Epithelial cell of prostate (primary cell): ENCODE measurements at regions not wholly inside any gene's neighbourhood (a gene's known extent, or its start where the extent isn't known, plus 50 kb on each side); places are given as distances from the start of the nearest gene placed in this dataset.
"Not testable (repeated sequence)": the region's sequence is repeated elsewhere in the genome, so short reads cannot be mapped to it uniquely, and the experiment has no call there.

ENCODE experiments used
- DNase-seq: peaks from one replicate; pipeline ENCODE4 v3.0.0-alpha.2; 2011; ENCODE audit warnings: low read depth, low spot score
- H3K27ac ChIP-seq: fragments of 450-650 bp; 2 replicates; pipeline ENCODE4 v1.5.1; 2017; ENCODE audit warnings: mild to moderate bottlenecking

- no peak for DNase-seq
- H3K27ac ChIP-seq, result no peak overlapping the region
Measured at GRCh38 chr3:135538123-135538522, 427.4 kb upstream of the PPP2R3A start.

- H3K27ac ChIP-seq, result no peak overlapping the region
- no peak for DNase-seq
Measured at GRCh38 chr3:135539351-135539750, 426.2 kb upstream of the PPP2R3A start.

DNA sequence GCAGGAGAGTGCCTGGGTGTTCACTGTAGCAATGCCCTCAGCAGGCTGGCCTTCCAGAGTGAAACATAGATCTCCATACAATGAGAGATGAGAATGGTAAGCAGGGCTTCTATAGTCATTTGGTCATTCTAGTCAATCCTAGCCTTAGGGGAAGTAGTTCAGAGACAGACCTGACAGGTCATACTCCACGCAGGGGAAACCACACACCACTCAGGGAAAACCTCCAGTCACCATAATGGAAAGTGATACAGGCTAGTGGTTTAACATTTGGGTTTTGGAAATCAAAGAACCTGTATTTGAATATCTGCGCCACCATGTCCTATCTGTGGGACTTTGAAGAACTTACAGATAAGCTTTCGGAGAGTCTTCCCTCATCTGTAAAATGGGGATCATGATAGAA lies 425.7 kb upstream of the PPP2R3A start:
- H3K27ac ChIP-seq, result no peak overlapping the region
- DNase-seq, result no peak

DNA sequence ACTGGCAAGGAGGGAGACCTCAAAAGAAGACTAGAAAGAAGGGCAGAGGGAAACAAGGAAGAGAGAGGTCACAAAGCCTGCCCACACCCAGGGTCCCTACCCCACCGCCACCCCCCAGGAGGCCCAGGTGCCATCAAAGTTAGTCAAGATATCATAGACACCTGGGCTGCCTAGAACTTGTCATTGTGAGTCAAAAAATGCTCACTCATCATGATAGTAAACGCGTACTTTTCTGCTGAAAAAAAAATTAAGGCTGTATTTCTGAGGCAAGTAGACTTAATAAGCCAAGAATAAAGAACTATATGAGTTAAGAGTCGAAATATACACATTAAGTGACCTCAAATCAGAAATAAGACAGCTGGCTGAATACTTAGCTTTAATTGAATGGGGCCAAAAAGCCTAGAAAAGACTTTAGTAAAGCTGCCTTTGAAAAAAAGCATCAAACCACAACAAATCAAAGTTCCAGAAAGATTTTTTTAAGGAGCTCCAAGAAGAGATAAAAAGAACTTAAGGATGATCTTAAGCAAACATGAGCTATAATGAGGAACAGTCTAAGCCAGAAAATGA lies 415.5 kb upstream of the PPP2R3A start:
- no peak for DNase-seq
- H3K27ac ChIP-seq, result no peak overlapping the region

DNA sequence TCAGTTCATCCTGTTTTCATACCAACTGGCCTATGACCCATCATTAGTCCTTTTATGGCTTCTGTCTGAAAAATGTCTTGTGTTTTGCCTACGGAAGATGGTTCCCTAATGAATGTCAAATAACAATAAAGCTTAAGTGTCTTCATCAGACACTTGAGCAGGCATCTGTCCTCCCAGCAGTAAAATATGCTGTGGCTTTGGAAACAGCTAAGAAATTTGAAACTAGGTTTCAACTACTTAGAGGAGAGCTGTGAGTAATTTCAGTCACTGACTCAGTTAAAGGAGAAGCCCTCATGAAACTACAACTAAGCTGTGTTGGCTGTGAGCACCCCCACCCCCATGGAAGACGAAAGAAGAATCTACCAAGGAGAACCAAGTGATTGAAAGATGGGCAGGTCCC lies 409.4 kb upstream of the PPP2R3A start:
- DNase-seq, result no peak
- no peak overlapping the region for H3K27ac ChIP-seq

DNA sequence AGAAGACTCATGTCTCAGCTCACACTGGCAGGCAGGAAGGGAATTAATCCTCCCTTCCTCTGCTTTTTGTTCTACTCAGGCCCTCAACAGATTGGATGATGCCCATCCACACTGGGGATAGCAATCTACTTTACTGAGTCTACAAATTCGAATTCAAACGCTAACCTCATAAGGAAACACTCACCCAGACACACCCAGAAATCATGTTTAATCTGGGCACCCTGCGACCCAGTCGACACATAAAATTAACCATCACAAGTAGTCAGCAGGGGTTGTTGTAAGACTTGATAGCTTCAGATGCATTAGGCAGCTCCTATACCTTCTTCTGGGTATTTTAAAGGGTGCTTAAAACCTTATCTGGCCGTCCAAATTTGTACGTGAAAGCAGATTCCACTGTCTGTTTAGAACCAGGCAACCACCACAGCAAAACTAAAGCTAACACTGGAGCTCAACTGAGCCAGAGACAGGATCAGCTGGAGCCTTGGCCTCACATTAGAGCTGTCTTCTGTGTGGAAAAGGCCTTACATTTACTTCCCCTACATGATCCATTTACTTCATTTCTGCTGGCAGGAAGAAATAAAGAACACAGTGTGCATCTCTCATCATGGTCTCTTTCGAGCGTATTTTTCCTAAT lies 407.3 kb upstream of the PPP2R3A start:
- no peak for DNase-seq
- no peak overlapping the region for H3K27ac ChIP-seq

DNA sequence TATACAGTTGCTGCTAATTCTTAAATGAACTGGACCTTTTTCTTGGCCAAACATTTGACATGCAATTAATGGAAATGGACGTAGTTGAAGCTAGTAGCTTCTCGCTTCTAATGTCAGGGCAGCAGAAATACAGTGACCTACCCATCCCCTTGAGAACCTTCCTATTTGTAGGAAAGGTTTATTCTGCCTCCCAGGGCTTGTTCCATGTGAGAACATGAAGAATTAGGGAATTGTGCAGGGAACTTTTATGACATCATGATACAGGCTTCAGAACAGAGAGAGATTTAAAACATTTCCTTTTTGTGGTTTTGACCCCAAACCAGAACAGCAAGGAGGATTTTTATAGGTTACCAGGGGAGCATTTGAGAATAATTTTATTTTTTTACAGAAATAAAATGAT lies 406.6 kb upstream of the PPP2R3A start:
- H3K27ac ChIP-seq, result no peak overlapping the region
- DNase-seq, result no peak

DNA sequence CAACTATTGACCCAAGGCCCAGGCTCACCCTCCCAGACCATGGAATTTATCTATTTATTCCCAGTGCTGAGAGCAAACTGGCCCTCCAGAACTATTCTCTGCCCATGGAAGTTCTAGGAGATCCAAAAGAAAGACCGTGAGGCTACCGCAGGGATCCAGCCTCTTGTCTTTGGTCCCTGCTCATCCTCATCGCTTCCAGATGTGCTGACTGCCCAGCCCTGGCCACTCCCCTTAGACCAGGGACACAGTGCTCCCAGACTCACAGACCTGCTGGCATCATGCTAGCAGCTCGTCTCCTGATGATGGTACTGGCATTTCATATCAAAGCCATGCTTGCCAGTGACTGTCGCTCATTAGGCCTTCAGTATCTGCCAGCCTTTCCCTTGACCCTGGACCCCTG lies 405.7 kb upstream of the PPP2R3A start:
- H3K27ac ChIP-seq, result no peak overlapping the region
- no peak for DNase-seq

DNA sequence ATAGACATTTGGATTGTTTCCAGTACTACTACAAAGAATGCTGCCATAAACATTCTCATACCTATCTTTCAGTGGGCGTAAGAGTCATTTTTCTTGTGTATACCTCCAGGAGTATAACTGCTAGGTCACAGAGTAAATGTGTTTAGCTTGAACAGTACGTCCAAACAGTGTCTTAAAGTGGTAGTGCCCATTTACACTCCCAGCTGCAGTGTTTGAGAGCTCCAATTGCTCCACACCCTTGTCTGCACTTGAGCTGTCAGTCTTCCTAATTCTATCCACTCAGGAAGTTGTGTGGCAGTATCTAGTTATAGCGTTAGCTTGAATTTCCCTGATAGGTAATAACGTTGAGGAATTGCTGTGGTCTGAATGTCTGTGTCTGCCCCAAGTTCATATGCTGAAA lies 404.7 kb upstream of the PPP2R3A start:
- H3K27ac ChIP-seq, result no peak overlapping the region
- no peak for DNase-seq

DNA sequence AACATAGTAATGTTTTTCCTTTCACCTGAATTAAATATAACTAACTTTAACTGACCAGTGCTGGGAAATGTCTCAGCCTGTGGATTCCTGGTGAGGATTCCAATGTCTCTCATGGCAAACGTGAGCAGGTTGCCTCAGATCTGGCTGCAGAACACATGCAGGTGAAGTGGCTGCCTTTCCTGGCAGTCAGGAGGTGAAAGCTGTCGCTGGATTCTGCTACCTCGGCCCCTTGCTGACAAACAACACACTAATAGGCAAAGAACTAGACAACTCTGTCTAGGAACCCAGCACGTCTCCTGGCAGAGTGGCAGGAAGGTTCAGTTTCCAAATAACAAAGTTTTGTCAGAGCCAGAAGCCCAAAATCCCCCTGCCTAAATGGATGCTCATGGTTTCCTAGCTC lies 400.8 kb upstream of the PPP2R3A start:
- no peak for DNase-seq
- H3K27ac ChIP-seq, result no peak overlapping the region

DNA sequence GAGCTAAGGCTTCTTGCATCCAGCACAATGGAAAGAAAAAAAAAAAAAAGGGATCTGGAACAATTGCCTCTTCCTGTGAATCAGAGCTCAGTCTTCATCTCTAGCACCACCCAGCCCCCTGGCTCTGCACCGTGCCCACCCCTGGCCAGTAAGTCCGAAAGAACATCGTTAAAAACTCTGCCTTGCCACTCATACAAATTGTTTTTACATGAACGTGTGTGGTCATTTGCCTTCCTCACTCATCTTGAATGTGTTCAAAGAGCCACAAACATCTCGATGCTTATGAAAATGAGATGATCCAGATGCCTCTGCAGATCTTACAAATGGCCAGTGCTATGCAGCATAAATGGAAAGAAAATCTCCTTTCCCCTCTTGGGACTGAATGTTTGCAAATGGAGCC lies 400.0 kb upstream of the PPP2R3A start:
- H3K27ac ChIP-seq, result no peak overlapping the region
- DNase-seq, result no peak

GRCh38 chr3:135567223-135567622 lies 398.3 kb upstream of the PPP2R3A start:
- DNase-seq, result no peak
- H3K27ac ChIP-seq, result no peak overlapping the region

- no peak overlapping the region for H3K27ac ChIP-seq
- no peak for DNase-seq
Measured at GRCh38 chr3:135576751-135577150, 388.8 kb upstream of the PPP2R3A start.

- no peak overlapping the region for H3K27ac ChIP-seq
- no peak for DNase-seq
Measured at GRCh38 chr3:135581806-135582205, 383.7 kb upstream of the PPP2R3A start.

- H3K27ac ChIP-seq, result no peak overlapping the region
- DNase-seq, result no peak
Measured at GRCh38 chr3:135582800-135583199, 382.7 kb upstream of the PPP2R3A start.

DNA sequence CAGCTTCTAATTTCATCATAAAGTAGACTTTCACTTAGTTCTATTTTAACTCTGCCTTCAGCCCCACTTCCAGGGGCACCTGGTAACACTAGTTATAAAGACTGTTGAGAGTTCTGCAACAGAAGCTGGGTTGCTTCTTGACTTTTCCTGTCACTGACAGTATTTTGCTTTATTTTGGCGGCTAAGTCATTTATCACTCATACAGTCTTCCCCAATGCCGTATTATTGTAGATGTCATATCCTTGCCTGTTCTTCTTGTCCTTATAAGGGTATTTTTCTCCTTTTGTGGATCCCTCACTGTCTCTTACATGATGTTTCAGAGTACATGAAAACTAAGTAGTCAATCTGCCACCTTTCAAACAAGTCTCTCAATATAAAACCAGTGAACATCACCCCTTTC lies 369.0 kb upstream of the PPP2R3A start:
- DNase-seq, result no peak
- H3K27ac ChIP-seq, result no peak overlapping the region

DNA sequence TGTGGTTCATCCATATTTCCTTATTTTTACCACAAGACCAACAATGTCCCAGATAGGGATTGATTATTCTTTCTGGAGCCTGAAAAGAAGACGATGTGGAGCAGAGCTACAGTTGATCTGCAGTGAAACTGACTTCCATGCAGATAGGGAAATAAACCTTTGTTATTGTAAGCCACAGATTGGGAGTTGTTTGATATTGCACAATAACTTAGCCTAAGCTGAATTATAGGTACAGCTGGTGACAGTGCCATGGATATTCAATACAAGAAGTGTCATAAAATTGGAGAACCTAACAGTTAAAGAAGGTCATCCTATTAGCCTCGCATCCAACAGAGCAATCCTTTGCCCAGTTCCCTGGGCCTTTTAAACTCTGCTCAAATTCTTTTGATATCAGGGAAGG lies 367.7 kb upstream of the PPP2R3A start:
- H3K27ac ChIP-seq, result no peak overlapping the region
- DNase-seq, result no peak

DNA sequence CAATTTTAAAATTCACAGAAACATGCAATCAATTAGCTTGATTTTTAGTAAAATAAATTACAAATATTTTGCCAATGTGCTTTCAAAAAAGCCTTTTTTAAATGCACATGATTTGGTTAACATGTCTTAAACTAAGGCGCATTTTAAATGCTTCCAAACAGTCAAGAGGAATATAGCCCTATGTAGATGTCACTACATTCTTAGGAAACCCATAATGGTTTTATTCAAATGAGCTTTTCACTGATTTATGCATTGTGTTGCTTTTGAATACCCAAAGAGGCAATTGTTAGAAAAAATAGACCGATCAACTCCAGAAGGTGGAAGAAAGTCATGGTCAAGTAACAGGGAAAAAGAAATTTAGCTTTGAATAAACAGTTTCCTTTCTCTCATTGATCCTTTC lies 366.9 kb upstream of the PPP2R3A start:
- DNase-seq, result no peak
- no peak overlapping the region for H3K27ac ChIP-seq

DNA sequence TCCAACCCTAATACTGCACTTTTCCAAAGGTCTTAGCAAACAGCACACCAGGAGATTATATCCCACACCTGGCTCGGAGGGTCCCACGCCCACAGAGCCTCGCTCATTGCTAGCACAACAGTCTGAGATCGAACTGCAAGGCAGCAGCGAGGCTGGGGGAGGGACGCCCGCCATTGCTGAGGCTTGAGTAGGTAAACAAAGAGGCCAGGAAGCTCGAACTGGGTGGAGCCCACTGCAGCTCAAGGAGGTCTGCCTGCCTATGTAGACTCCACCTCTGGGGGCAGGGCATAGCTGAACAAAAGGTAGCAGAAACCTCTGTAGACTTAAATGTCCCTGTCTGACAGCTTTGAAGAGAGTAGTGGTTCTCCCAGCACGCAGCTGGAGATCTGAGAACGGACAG lies 361.0 kb upstream of the PPP2R3A start:
- not testable (repeated sequence) for DNase-seq, H3K27ac ChIP-seq

- no peak overlapping the region for H3K27ac ChIP-seq
- DNase-seq, result no peak
Measured at GRCh38 chr3:135618123-135618522, 347.4 kb upstream of the PPP2R3A start.

- no peak overlapping the region for H3K27ac ChIP-seq
- DNase-seq, result no peak
Measured at GRCh38 chr3:135621184-135621920, 344.2 kb upstream of the PPP2R3A start.

GRCh38 chr3:135622215-135622614 lies 343.3 kb upstream of the PPP2R3A start:
- H3K27ac ChIP-seq, result no peak overlapping the region
- no peak for DNase-seq
